H9 (cell line): ENCODE measurements at regions not wholly inside any gene's neighbourhood (a gene's known extent, or its start where the extent isn't known, plus 50 kb on each side); places are given as distances from the start of the nearest gene placed in this dataset.

Experiments used
- DNase-seq: peaks from one replicate; pipeline ENCODE4 v3.0.0-alpha.2; 2017
- H2AFZ ChIP-seq: one replicate; pipeline ENCODE4 v1.6.1; 2013; ENCODE audit warnings: mild to moderate bottlenecking, low read length, control low read depth, moderate library complexity
- H2AK5ac ChIP-seq: 2 replicates; pipeline ENCODE4 v1.6.1; 2013; ENCODE audit warnings: low read length, control low read depth, mixed read lengths; ENCODE audit not compliant: insufficient read length
- H2BK120ac ChIP-seq: one replicate; pipeline ENCODE4 v1.6.1; 2013; ENCODE audit warnings: low read depth, mild to moderate bottlenecking, low read length, control low read depth, inconsistent platforms; ENCODE audit not compliant: poor library complexity, severe bottlenecking
- H2BK12ac ChIP-seq: 2 replicates; pipeline ENCODE4 v1.6.1; 2013; ENCODE audit warnings: low read length, control low read depth, mixed read lengths, low read depth; ENCODE audit not compliant: insufficient read length
- H2BK15ac ChIP-seq: 2 replicates; pipeline ENCODE4 v1.6.1; 2013; ENCODE audit warnings: low read depth, low read length, control low read depth
- H2BK20ac ChIP-seq: one replicate; pipeline ENCODE4 v1.6.1; 2013; ENCODE audit warnings: low read depth, mild to moderate bottlenecking, low read length, control low read depth, inconsistent platforms; ENCODE audit not compliant: poor library complexity, severe bottlenecking
- H2BK5ac ChIP-seq: 2 replicates; pipeline ENCODE4 v1.6.1; 2013; ENCODE audit warnings: low read length, control low read depth, mixed read lengths; ENCODE audit not compliant: insufficient read length
- H3K14ac ChIP-seq: 2 replicates; pipeline ENCODE4 v1.6.1; 2013; ENCODE audit warnings: low read length, control low read depth; ENCODE audit not compliant: insufficient read depth
- H3K18ac ChIP-seq: 2 replicates; pipeline ENCODE4 v1.6.1; 2013; ENCODE audit warnings: low read depth, mild to moderate bottlenecking, mixed read lengths, low read length, control low read depth; ENCODE audit not compliant: insufficient read length
- H3K23ac ChIP-seq: 2 replicates; pipeline ENCODE4 v1.6.1; 2013; ENCODE audit warnings: low read length, control low read depth, mixed read lengths, low read depth; ENCODE audit not compliant: insufficient read length
- H3K23me2 ChIP-seq: 2 replicates; pipeline ENCODE4 v1.6.1; 2013; ENCODE audit warnings: low read depth, mild to moderate bottlenecking, mixed read lengths, low read length, control low read depth; ENCODE audit not compliant: insufficient read length, poor library complexity, severe bottlenecking
- H3K27ac ChIP-seq: 2 replicates; pipeline ENCODE4 v1.5.1; 2013; ENCODE audit warnings: low read length, control low read depth, mixed read lengths, low read depth; ENCODE audit not compliant: insufficient read length
- H3K27me3 ChIP-seq: 2 replicates; pipeline ENCODE4 v1.6.1; 2013; ENCODE audit warnings: low read length, control low read depth, inconsistent platforms; ENCODE audit not compliant: insufficient read depth
- H3K4ac ChIP-seq: 2 replicates; pipeline ENCODE4 v1.6.1; 2013; ENCODE audit warnings: low read depth, mild to moderate bottlenecking, control low read depth, inconsistent platforms, low read length, moderate library complexity
- H3K4me1 ChIP-seq: 2 replicates; pipeline ENCODE4 v1.6.1; 2013; ENCODE audit warnings: low read length, control low read depth, inconsistent platforms; ENCODE audit not compliant: insufficient read depth
- H3K4me2 ChIP-seq: 2 replicates; pipeline ENCODE4 v1.6.1; 2013; ENCODE audit warnings: low read length, control low read depth, mixed read lengths; ENCODE audit not compliant: insufficient read length, insufficient read depth
- H3K56ac ChIP-seq: 2 replicates; pipeline ENCODE4 v1.6.1; 2013; ENCODE audit warnings: low read depth, mild to moderate bottlenecking, mixed read lengths, low read length, control low read depth; ENCODE audit not compliant: insufficient read length
- H3K79me1 ChIP-seq: 2 replicates; pipeline ENCODE4 v1.6.1; 2013; ENCODE audit warnings: low read depth, mild to moderate bottlenecking, moderate library complexity, low read length, control low read depth, inconsistent platforms; ENCODE audit not compliant: insufficient read depth, poor library complexity, severe bottlenecking
- H3K79me2 ChIP-seq: 2 replicates; pipeline ENCODE4 v1.6.1; 2013; ENCODE audit warnings: low read length, control low read depth, inconsistent platforms; ENCODE audit not compliant: insufficient read depth
- H3K9ac ChIP-seq: 2 replicates; pipeline ENCODE4 v1.6.1; 2013; ENCODE audit warnings: low read length, control low read depth, mixed read lengths; ENCODE audit not compliant: insufficient read length; ENCODE audit errors: extremely low read depth
- H3K9me3 ChIP-seq: one replicate; pipeline ENCODE4 v1.6.1; 2013; ENCODE audit warnings: low read depth, low read length, inconsistent platforms; ENCODE audit not compliant: control insufficient read depth
- H3T11ph ChIP-seq: one replicate; pipeline ENCODE4 v1.6.1; 2013; ENCODE audit warnings: mild to moderate bottlenecking, low read length, control low read depth, inconsistent platforms
- H4K20me1 ChIP-seq: one replicate; pipeline ENCODE4 v1.6.1; 2013; ENCODE audit not compliant: control insufficient read depth, insufficient read length, insufficient read depth
- H4K5ac ChIP-seq: 2 replicates; pipeline ENCODE4 v1.6.1; 2013; ENCODE audit warnings: low read depth, mild to moderate bottlenecking, mixed read lengths, low read length, control low read depth; ENCODE audit not compliant: insufficient read length
- H4K8ac ChIP-seq: replicated peaks from 2 replicates; pipeline ENCODE4 v1.6.1; 2013; ENCODE audit warnings: low read length, control low read depth, mixed read lengths, low read depth; ENCODE audit not compliant: insufficient read length
- H4K91ac ChIP-seq: 2 replicates; pipeline ENCODE4 v1.6.1; 2013; ENCODE audit warnings: low read depth, mild to moderate bottlenecking, moderate library complexity, mixed read lengths, low read length, control low read depth; ENCODE audit not compliant: insufficient read length
- H3K27ac Mint-ChIP-seq, 3 experiments: 2 replicates in 2 of 3; 3 replicates in 1 of 3; pipeline ENCODE4 v1.8.0; 2020 to 2021; ENCODE audit warnings: mixed read lengths in 3 of 3, mild to moderate bottlenecking in 1 of 3, moderate library complexity in 1 of 3
- H3K27me3 Mint-ChIP-seq: 2 replicates; pipeline ENCODE4 v1.8.0; 2021; ENCODE audit warnings: low read depth, mild to moderate bottlenecking, moderate library complexity, mixed read lengths
- H3K36me3 Mint-ChIP-seq, 3 experiments: 2 replicates in 2 of 3; 3 replicates in 1 of 3; pipeline ENCODE4 v1.8.0; 2020 to 2021; ENCODE audit warnings: low read depth in 3 of 3, mixed read lengths in 3 of 3; ENCODE audit not compliant: insufficient read depth in 1 of 3
- H3K4me1 Mint-ChIP-seq, 2 experiments: 2 replicates each; pipeline ENCODE4 v1.8.0; 2020; ENCODE audit warnings: mixed read lengths in 2 of 2
- H3K4me3 Mint-ChIP-seq, 2 experiments: 2 replicates in 1 of 2; 3 replicates in 1 of 2; pipeline ENCODE4 v1.8.0; 2020 to 2021; ENCODE audit warnings: mild to moderate bottlenecking in 2 of 2, mixed read lengths in 2 of 2, moderate library complexity in 1 of 2
- H3K9me3 Mint-ChIP-seq, 2 experiments: 2 replicates in 1 of 2; 3 replicates in 1 of 2; pipeline ENCODE4 v1.8.0; 2020; ENCODE audit warnings: mild to moderate bottlenecking in 2 of 2, mixed read lengths in 2 of 2, moderate library complexity in 1 of 2
- WGBS: extraction: QIAGEN DNeasy Blood & Tissue Kit; methylation state at CpG from one replicate; pipeline ENCODE4 v1.1.7; 2013; ENCODE audit warnings: missing lambda C conversion rate, low lambda C conversion rate, mixed read lengths; ENCODE audit not compliant: insufficient read length; ENCODE audit errors: extremely low coverage; 5-methylcytosine and 5-hydroxymethylcytosine counted together
- TF ChIP-seq, protein P1 (sequence below): fragments of 200-600 bp; sonication (generic); conservative IDR thresholded peaks from 3 replicates; pipeline ENCODE4 v1.8.0; 2021; ENCODE audit warnings: antibody characterized with exemption, mild to moderate bottlenecking

- Histone ChIP-seq H3K18ac (no peak overlapping the region), H2BK5ac (no peak overlapping the region), H3K4me2 (no peak overlapping the region), H2BK20ac (no peak overlapping the region), H3K9me3 (no peaks in the 10 kb centered on the region), H2BK120ac (no peak overlapping the region), H4K5ac (no peak overlapping the region), H4K20me1 (no peaks in the 10 kb centered on the region), H3T11ph (no peak overlapping the region), H3K14ac (no peak overlapping the region), H4K91ac (no peak overlapping the region), H3K4ac (no peak overlapping the region), H4K8ac (no peak overlapping the region), H3K56ac (no peak overlapping the region), H2AK5ac (no peak overlapping the region), H3K9ac (no peak overlapping the region), H3K4me1 (no peaks in the 10 kb centered on the region), H3K23me2 (no peaks in the 10 kb centered on the region), H3K79me2 (no peaks in the 10 kb centered on the region), H3K27ac (no peak overlapping the region), H2BK15ac (no peak overlapping the region), H2BK12ac (no peak overlapping the region), H3K23ac (no peak overlapping the region), H2AFZ (no peak overlapping the region), H3K27me3 (no peaks in the 10 kb centered on the region), H3K79me1 (no peaks in the 10 kb centered on the region)
- Mint-ChIP-seq H3K27ac (no peak overlapping the region), H3K4me3 (no peak overlapping the region), H3K9me3 (no peaks in the 10 kb centered on the region), H3K36me3 (no peaks in the 10 kb centered on the region), H3K4me1 (peaks cover 13 to 14% of the 10 kb centered on the region in 2 experiments), H3K27me3 (peaks cover 41% of the 10 kb centered on the region)
- DNase-seq: no peak
- no CpG with 5 or more reads among the region's 6 CpGs for WGBS
- TF ChIP-seq, protein P1, sequence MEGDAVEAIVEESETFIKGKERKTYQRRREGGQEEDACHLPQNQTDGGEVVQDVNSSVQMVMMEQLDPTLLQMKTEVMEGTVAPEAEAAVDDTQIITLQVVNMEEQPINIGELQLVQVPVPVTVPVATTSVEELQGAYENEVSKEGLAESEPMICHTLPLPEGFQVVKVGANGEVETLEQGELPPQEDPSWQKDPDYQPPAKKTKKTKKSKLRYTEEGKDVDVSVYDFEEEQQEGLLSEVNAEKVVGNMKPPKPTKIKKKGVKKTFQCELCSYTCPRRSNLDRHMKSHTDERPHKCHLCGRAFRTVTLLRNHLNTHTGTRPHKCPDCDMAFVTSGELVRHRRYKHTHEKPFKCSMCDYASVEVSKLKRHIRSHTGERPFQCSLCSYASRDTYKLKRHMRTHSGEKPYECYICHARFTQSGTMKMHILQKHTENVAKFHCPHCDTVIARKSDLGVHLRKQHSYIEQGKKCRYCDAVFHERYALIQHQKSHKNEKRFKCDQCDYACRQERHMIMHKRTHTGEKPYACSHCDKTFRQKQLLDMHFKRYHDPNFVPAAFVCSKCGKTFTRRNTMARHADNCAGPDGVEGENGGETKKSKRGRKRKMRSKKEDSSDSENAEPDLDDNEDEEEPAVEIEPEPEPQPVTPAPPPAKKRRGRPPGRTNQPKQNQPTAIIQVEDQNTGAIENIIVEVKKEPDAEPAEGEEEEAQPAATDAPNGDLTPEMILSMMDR: no peak
Observed at GRCh38 chr9:19927560-19927959, 138.7 kb upstream of the SLC24A2 start.
